Endothelial cell of umbilical vein (primary cell): ENCODE measurements at regions not wholly inside any gene's neighbourhood (a gene's known extent, or its start where the extent isn't known, plus 50 kb on each side); places are given as distances from the start of the nearest gene placed in this dataset.

Source experiments
- BruUV-seq: library from RNA; stranded (reverse); fragments of 400-500 nt; replicated peaks from 2 replicates; lab custom pipeline; 2021; lab: Mats Ljungman, UMichigan
- CTCF ChIA-PET: fragments of 300-600, 350-600 bp; sonication (Branson Sonifier 250); formaldehyde crosslinking; loops from one replicate; lab custom pipeline; 2021; ENCODE audit warnings: antibody characterized with exemption, inconsistent platforms; lab: Charles Lee
- POLR2A ChIA-PET: fragments of 300-600, 350-600 bp; sonication (Branson Sonifier 250); formaldehyde crosslinking; loops from one replicate; lab custom pipeline; 2021; ENCODE audit warnings: antibody characterized with exemption, inconsistent platforms; lab: Charles Lee
- DNase-seq: peaks from one replicate; pipeline ENCODE4 v3.0.0-alpha.2; 2011; ENCODE audit warnings: low read depth, low spot score
- FAIRE-seq: peaks from 2 replicates; lab custom pipeline; 2011; peaks lifted over from hg19 to GRCh38; lab: Jason Lieb, UNC
- H2AFZ ChIP-seq: 2 replicates; pipeline ENCODE4 v1.6.0; 2012; ENCODE audit warnings: low read depth, low read length, control low read depth, inconsistent platforms
- H3K27ac ChIP-seq: 2 replicates; pipeline ENCODE4 v1.5.1; 2011; ENCODE audit warnings: low read depth, mild to moderate bottlenecking, control low read depth, low read length, moderate library complexity; ENCODE audit not compliant: insufficient read depth
- H3K27me3 ChIP-seq, 2 experiments: 2 replicates each; pipeline versions ENCODE4 v1.6.0 to v1.6.1; 2011; ENCODE audit warnings: low read length in 2 of 2, mixed read lengths in 1 of 2; ENCODE audit not compliant: control insufficient read depth in 2 of 2, insufficient read depth in 2 of 2
- H3K36me3 ChIP-seq, 2 experiments: 2 replicates in 1 of 2; 3 replicates in 1 of 2; pipeline ENCODE4 v1.5.1; 2011; ENCODE audit warnings: low read length in 2 of 2, mild to moderate bottlenecking in 1 of 2, moderate library complexity in 1 of 2; ENCODE audit not compliant: control insufficient read depth in 2 of 2, insufficient read depth in 2 of 2; ENCODE audit errors: extremely low read depth in 1 of 2
- H3K4me1 ChIP-seq: 3 replicates; pipeline ENCODE4 v1.5.1; 2011; ENCODE audit warnings: mild to moderate bottlenecking, low read length; ENCODE audit not compliant: control insufficient read depth, insufficient read depth; ENCODE audit errors: extremely low read depth
- H3K4me2 ChIP-seq: 2 replicates; pipeline ENCODE4 v1.6.1; 2011; ENCODE audit warnings: low read length, control low read depth, mixed read lengths; ENCODE audit not compliant: insufficient read depth
- H3K4me3 ChIP-seq, 3 experiments: fragments of 200-600 bp in 1 of 3; sonication (generic), shearing (Covaris generic) in 1 of 3; replicated peaks in 1 of 3; 2 replicates each; pipeline ENCODE4 v1.5.1; 2011 to 2016; ENCODE audit warnings: control low read depth in 3 of 3, low read length in 3 of 3, mild to moderate bottlenecking in 2 of 3, inconsistent platforms in 1 of 3, low read depth in 1 of 3, moderate library complexity in 1 of 3; ENCODE audit not compliant: insufficient read depth in 1 of 3
- H3K79me2 ChIP-seq: 2 replicates; pipeline ENCODE4 v1.6.0; 2012; ENCODE audit warnings: low read length, inconsistent platforms; ENCODE audit not compliant: control insufficient read depth, insufficient read depth
- H3K9ac ChIP-seq: replicated peaks from 2 replicates; pipeline ENCODE3; 2011; ENCODE audit warnings: low read length, control low read depth; ENCODE audit not compliant: insufficient read depth; ENCODE audit errors: extremely low read depth
- H3K9me1 ChIP-seq: replicated peaks from 3 replicates; pipeline ENCODE4 v1.6.0; 2011; ENCODE audit warnings: mild to moderate bottlenecking, low read length; ENCODE audit not compliant: control insufficient read depth, insufficient read depth; ENCODE audit errors: extremely low read depth
- H3K9me3 ChIP-seq: replicated peaks from 2 replicates; pipeline ENCODE4 v1.5.1; 2012; ENCODE audit warnings: low read length, inconsistent platforms; ENCODE audit not compliant: control insufficient read depth, insufficient read depth
- H4K20me1 ChIP-seq: replicated peaks from 2 replicates; pipeline ENCODE3; 2011; ENCODE audit warnings: mild to moderate bottlenecking, low read length; ENCODE audit not compliant: control insufficient read depth, insufficient read depth; ENCODE audit errors: extremely low read depth
- CTCF ChIP-seq, 2 donors: IDR thresholded peaks; 1 replicate in 1 of 2; 2 replicates in 1 of 2; pipeline ENCODE4 v1.5.1; 2011; ENCODE audit warnings: low read length in 2 of 2, mild to moderate bottlenecking in 2 of 2, moderate library complexity in 2 of 2, control low read depth in 1 of 2, inconsistent platforms in 1 of 2, low read depth in 1 of 2; ENCODE audit not compliant: insufficient read depth in 1 of 2; ENCODE audit errors: extremely low read depth in 1 of 2
- EZH2 ChIP-seq: IDR thresholded peaks from 2 replicates; pipeline ENCODE4 v1.6.1; 2012; ENCODE audit warnings: borderline replicate concordance, low read depth, mild to moderate bottlenecking, moderate library complexity, low read length, inconsistent platforms; ENCODE audit not compliant: severe bottlenecking
- FOS ChIP-seq: IDR thresholded peaks from 2 replicates; pipeline ENCODE4 v1.6.1; 2011; ENCODE audit warnings: mild to moderate bottlenecking, low read length, moderate library complexity, borderline replicate concordance; ENCODE audit not compliant: insufficient read depth
- GATA2 ChIP-seq: IDR thresholded peaks from 2 replicates; pipeline ENCODE4 v1.7.0; 2011; ENCODE audit warnings: low read depth, mild to moderate bottlenecking, moderate library complexity, mixed read lengths, low read length; ENCODE audit not compliant: insufficient read length, insufficient read depth
- JUN ChIP-seq: IDR thresholded peaks from 2 replicates; pipeline ENCODE4 v1.6.1; 2011; ENCODE audit warnings: borderline replicate concordance, low read depth; ENCODE audit not compliant: insufficient read length, insufficient read depth
- MYC ChIP-seq: IDR thresholded peaks from one replicate; pipeline ENCODE4 v1.6.1; 2011; ENCODE audit warnings: mild to moderate bottlenecking, low read depth, low read length
- POLR2A ChIP-seq: IDR thresholded peaks from 2 replicates; pipeline ENCODE4 v1.6.1; 2012; ENCODE audit warnings: low read depth, mild to moderate bottlenecking, control low read depth, low read length
- POLR2AphosphoS5 ChIP-seq: IDR thresholded peaks from 2 replicates; pipeline ENCODE4 v1.6.1; 2012; ENCODE audit warnings: low read depth, mild to moderate bottlenecking, control low read depth, low read length, moderate library complexity; ENCODE audit not compliant: insufficient read depth
- dilution Hi-C: fragments of 300-500 bp; cut with MboI; formaldehyde crosslinking; loops from one replicate; pipeline ENCODE4 v1.15.0; 2019; ENCODE audit warnings: low sequenced_read_pairs; ENCODE audit not compliant: extremely low pct_ligation_motif_present
- intact Hi-C: fragments of 100-400 bp; cut with micrococcal nuclease; formaldehyde crosslinking; loops from one replicate; pipeline ENCODE4 v1.10.0; 2022
- TF ChIP-seq, protein P1 (sequence below): IDR thresholded peaks from 2 replicates; pipeline ENCODE4 v1.6.1; 2011; ENCODE audit not compliant: insufficient read depth, insufficient read length

DNA sequence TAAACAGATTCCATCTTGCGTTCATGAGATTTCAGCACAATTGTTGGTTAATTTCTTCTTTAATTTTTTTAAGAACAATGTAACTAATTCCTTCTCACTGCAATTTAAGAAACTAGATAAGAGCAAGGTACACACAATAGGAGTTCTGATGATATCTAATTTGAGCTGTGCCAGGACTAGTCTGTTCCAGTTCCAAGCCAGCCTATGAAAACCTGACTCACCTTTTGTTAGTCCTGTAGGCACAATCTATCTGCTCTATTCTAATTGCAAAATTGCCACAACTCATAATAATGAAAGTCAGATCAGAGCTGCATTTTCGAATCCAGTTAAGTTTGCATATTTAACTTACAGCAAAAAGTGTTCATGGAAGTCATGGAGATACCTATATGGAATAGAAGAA is 494.1 kb upstream of the TUSC1 start:
- ChIA-PET CTCF (no interaction called here), POLR2A (no interaction called here)
- Histone ChIP-seq H3K4me2 (no peak overlapping the region), H2AFZ (no peak overlapping the region), H3K4me3 (no peak overlapping the region), H3K9ac (no peak overlapping the region), H3K9me3 (no peaks in the 10 kb centered on the region), H3K27me3 (no peaks in the 10 kb centered on the region), H3K36me3 (no peaks in the 10 kb centered on the region), H3K27ac (no peak overlapping the region), H3K79me2 (no peaks in the 10 kb centered on the region), H3K9me1 (no peaks in the 10 kb centered on the region), H4K20me1 (no peaks in the 10 kb centered on the region), H3K4me1 (no peaks in the 10 kb centered on the region)
- no peak for DNase-seq
- intact Hi-C loops (no loop called here), dilution Hi-C loops (no loop called here)
- TF ChIP-seq, protein P1, sequence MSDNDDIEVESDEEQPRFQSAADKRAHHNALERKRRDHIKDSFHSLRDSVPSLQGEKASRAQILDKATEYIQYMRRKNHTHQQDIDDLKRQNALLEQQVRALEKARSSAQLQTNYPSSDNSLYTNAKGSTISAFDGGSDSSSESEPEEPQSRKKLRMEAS, result no peak
- TF ChIP-seq GATA2 (no peak), FOS (no peak), POLR2A (no peak), JUN (no peak), POLR2AphosphoS5 (no peak), EZH2 (no peak), MYC (no peak), CTCF (IDR thresholded peaks at IDR 0.05; ENCODE audit: extremely low read depth in 1 of 2, insufficient read depth in 1 of 2, low read depth in 1 of 2, low read length in 2 of 2) (no peak)
- BruUV-seq, result no TSS peak
- FAIRE-seq, result no peak
